ENCODE measurements at regions not wholly inside any gene's neighbourhood (a gene's known extent, or its start where the extent isn't known, plus 50 kb on each side); places are given as distances from the start of the nearest gene placed in this dataset.
"Not testable (repeated sequence)": the region's sequence is repeated elsewhere in the genome, so short reads cannot be mapped to it uniquely, and the experiment has no call there.

DNA sequence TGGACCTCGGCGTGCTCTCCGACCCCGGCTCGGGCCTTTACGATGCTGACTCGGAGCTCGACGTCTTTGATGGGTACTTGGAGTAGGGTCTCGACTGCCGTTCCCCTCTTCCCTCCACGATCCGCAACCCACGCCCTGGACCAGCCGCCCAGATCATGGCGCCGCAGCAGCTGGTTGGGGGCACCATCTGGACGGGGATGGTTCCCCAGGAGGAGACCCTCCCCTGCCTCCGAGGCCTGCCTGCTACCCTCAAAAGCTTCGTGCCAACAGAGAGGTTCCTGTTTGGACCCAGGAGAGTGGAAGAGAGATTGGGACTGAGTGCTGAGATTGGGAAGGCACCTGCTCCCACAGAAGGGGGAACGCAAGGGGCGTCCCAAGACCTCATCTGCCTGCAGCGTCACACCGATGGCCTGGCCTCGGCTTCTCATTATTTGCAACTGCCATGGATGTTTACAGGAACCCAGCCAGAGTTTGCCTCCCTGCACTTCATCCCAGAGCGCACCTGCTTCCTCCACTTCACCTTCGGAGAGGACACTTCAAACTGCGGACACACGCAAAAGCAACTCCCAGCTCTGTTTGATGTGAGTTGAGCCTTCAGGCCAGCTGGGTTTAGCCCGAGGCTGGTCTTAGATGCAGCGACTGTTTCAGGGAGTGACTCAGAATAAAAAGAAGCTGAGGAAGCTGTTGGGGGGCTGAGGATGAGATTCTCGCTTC, 58.9 kb downstream of the GOLGA6L7 start:
- peak; percentile 51 for DNase-seq

DNA sequence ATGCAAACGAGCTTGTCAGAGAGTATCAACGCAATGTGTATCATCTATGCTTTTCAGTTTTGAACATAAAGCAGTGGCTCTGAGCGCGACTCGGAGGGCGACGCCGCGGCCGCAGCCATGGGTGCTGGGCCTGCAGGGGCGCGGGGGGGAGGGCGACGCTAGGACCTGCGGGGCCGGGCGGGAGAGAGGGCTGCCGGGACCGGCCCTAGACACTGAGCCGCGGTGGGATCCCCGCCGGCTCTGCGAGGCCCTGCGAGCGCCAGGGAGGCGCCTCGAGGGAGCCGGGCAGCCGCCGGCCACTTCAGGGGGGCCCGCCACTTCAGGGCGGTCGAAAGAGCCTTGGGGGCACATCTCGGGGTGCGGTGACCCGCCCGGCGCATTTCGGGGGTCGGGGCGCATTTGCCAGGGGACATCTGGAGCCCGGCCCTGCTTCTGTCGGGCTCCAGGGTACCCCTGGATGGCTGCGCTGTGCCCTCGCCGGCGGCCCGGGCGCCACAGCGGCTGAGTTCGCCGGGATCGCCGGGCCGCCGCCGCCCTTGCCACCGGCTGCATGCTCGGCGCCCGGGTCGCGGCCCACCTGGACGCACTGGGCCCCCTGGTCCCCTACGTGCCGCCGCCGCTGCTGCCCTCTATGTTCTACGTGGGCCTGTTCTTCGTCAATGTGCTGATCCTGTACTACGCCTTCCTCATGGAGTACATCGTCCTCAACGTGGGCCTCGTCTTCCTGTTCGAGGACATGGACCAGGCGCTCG, 59.6 kb downstream of the GOLGA6L7 start:
- DNase-seq: not testable (repeated sequence)

DNA sequence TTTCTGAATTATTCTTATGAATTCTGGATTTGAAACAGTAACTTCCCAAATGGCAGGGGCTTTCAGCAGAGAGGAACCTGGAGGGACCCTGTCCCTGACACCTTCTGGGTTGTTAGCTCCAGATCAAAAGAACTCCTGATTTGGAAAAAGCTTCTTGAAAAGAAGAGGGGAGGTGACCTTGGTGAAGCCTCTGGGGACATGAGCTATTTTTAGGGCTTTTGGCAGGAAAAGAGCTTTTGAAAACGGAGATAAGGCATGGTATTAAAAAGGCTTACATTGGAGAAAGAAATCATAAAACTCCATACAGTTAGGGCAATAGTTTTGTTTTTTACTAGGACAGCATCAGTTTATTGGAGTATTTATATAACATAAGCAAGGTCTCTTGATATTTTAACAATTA, 60.3 kb downstream of the GOLGA6L7 start:
- not testable (repeated sequence) for DNase-seq

DNA sequence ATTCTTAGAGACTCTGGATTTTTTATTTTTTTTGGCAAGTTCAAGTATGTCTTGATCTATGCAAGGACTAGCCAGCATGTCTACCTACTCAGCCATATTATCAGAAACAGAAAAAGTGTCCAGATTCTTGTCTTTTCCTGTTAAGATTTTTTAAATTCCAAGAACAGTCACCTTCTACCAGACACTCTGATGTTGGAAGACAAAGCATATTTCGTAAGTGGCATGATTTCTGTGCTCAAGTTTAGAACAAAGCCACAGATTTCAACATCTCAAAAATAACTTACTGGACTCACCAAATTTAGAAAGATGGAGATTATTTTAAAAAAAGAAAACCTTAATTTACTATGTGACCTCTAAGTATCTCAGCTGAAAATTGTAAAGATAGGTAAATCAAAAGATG, 61.9 kb downstream of the GOLGA6L7 start:
- DNase-seq: peak; percentile 85

DNA sequence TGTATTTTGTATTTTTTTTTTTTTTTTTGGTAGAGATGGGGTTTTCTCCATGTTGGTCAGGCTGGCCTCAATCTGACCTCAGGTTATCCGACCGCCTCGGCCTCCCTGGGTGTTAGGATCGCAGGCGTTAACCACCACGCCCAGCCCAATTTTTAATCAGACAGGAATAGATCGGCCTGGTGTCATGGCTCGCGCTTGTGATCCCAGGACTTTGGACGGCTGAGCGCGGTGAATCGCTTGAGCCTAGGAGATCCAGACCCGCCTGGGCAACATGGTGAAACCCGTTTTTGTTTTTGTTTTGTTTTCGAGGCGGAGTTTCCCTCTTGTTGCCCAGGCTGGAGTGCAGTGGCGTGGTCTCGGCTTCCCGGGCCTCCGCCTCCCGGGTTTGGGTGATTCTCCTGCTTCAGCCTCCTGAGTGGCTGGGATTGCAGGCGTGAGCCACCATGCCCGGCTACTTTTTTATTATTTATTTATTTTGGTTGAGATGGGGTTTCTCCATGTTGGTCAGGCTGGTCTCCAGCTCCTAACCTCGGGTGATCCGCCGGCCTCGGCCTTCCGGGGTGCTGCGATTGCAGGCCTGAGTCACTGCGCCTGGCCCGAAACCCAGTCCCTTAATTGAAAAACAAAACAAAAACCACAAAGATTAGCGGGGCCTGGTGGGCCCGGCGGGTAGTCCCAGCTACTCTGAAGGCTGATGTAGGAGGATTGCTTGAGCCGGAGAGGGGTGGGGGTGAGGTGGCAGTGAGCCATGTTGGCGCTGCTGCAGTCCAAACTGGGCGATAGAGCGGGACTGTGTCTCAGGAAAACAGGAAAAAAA, 63.9 kb downstream of the GOLGA6L7 start:
- DNase-seq: peak; percentile 65

DNA sequence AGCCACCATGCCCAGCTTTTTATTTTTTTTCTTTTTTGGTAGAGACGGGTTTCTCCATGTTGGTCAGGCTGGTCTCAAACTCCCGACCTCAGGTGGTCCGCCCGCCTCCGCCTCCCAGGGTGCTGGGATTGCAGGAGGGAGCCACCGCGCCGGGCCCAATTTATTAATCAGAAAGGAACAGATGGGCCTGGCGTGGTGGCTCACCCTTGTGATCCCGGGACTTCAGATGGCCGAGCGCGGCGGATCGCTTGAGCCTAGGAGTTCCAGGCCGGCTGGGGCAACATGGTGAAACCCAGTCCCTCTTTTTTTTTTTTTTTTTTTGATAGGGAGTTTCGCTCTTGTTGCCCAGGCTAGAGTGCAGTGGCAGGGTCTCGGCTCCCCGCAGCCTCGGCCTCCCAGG, 64.6 kb downstream of the GOLGA6L7 start:
- no peak for DNase-seq

DNA sequence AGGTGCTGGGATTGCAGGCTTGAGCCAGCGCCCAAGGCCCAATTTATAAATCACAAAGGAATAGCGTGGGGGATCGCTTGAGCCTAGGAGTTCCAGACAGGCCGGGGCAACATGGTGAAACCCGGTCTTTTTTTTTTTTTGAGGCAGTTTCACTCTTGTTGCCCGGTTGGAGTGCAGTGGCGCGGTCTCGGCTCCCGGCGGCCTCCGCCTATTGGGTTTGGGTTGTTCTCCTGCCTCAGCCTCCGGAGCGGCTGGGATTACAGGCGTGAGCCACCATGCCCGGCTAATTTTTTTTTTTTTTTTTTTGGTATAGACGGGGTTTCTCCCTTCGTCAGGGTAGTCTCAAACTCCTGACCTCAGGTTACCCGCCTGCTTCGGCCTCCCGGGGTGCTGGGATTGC, 65.0 kb downstream of the GOLGA6L7 start:
- no peak for DNase-seq

DNA sequence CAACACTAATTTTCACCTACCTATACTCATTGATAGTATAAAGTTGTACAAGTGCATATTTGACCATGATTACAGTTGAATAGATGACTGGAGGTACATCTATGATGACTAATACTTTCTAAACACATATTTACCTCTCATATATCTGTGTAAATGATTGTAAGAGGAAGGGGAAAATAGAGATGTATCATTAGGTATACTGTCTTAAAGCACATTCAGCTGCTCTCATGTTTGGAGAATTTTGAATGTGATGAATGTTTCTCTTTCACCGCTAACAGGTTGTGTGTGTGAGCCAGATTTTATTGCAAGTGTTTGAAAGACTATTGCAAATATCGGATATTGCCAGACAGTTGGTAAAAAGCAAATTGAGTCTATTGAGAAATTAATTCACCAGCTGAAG, 66.2 kb upstream of the GOLGA8M start:
- DNase-seq: not testable (repeated sequence)

DNA sequence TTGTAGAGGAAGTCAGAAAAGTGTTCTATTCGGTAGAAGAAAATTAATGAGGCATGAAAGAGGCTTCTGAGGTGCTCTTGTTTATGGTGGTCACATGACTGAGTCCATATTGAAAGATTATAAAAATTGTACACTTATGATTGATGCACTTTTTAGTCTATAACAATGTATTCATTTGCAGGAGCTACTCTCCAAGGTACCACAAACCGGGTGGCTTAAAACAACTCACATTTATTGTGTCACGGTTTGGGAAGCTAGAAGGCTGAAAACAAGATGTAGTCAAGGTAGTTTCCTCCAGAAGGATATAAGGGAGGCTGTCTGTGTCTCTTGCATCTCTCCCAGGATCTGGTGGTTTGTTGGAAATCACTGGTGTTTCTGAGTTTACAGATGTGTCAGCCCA, 60.6 kb upstream of the GOLGA8M start:
- not testable (repeated sequence) for DNase-seq

Measured in MV-4-11 (cell line).